OCI-M1 (cell line): ENCODE measurements at regions not wholly inside any gene's neighbourhood (a gene's known extent, or its start where the extent isn't known, plus 50 kb on each side); places are given as distances from the start of the nearest gene placed in this dataset.

Experiments used
- DNase-seq: peaks from one replicate; lab custom pipeline; 2025; lab: John Stamatoyannopoulos, UW

DNA sequence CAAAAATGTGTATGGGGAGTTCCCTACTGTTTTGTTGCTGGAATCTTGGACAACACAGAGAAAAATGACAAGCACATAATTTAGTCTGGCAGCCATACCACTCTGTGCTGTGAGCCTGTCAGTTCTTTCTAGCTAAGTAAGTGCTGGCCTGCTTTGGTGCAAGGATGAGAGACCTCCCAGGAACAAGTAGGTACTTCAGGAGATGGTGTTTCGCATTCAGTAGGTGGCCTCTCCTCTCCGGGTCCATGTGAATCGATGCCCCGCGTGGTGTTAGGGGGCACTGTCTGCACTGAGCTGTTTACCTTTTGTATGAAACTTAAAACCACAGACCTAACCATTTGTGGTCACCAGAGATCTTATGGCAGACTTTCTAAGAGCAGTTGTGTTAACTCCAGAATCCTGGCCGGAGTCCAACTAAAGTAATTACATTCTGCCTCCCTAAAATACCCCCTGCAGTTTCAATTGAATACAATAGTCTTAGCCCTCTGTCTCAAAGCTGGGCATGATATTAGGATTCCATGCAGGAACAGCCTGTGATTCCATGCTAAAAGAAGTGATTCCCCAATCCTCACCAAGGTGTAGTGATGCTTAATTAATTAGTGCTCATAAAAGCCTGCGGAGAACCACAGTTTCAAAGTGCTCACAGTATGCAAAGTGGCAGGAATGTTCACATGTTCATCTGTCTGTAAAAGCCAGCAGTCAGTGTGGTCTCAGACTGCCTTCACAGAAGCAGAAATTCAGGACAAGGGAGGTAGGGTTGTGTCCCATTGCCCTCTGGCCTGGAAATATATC, 64.2 kb downstream of the LLPH start:
- DNase-seq = peak; percentile 50

DNA sequence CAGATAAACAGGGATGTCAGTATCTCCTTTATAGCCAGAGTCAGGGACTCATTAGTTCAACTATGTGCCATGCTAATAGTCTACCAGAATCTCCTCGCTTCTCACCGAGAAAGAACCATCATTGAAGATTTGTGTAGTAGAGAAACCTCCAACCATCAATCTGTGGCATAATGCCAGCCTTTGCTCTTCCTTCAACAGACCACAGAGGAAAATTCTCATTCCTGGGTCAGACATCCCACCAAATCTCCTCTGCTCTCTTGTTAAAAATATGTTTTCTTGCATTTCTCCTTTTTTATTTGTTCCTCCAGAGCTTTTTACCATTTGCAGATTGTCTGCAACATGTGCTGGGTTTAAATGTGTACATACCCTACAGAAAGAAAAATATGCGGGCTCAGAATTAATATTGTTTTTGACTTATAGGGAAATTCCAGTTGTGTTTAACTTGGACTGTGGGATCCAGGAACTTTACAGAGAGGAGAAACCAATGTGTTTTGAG, 64.9 kb downstream of the LLPH start:
- DNase-seq = no peak

DNA sequence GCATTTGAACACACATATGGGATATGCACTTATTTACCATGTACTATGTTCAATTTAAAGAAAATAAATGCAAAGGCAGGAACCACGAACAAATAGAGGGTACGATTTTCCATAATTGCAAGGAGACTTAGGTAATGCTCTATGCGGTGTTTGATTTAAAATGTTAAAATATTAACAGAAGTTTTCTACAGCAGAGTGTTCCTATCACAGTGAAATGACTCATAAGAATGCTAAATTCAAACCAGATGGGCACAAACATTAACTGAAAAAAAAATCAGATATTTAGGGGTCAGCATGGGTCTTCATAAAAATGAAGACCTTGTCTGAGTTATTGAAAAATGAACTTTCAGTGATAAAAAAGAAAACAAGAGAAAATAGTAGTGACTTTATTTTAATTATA, 65.4 kb downstream of the LLPH start:
- DNase-seq = no peak

DNA sequence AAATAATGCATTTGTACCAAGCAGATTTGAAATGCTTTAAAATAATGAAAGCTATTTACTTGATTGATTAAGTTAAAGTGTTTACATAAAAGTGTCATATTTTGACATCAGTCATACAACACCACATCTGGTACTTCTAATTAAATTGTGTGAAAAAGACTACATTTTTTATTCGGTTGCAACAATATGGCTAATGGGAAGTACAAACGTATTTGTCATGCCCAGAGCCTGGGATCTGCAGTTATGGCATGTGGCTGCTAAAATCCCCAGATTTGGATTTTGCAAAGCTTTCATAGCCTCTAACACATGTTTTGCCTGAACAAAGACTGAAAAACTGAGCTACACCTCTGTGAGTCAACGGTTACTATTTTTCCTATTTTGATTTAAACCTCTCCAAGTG, 66.6 kb downstream of the LLPH start:
- DNase-seq = no peak

DNA sequence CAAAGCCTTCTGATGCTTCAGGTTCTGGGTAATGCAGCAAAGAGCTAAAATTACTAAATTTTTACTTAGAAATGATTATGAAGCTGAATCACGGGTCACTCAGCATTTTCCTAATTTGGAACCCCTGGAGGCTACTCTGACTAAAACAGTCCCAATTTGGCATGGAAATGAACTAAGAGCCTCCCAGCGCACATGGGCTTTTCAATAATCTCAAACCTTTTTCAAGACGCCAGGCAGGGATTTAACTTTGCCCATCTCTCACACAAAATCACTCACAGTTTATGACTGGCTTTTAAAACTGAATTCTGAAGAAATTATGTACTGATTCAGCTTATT, 68.3 kb downstream of the LLPH start:
- DNase-seq = no peak

DNA sequence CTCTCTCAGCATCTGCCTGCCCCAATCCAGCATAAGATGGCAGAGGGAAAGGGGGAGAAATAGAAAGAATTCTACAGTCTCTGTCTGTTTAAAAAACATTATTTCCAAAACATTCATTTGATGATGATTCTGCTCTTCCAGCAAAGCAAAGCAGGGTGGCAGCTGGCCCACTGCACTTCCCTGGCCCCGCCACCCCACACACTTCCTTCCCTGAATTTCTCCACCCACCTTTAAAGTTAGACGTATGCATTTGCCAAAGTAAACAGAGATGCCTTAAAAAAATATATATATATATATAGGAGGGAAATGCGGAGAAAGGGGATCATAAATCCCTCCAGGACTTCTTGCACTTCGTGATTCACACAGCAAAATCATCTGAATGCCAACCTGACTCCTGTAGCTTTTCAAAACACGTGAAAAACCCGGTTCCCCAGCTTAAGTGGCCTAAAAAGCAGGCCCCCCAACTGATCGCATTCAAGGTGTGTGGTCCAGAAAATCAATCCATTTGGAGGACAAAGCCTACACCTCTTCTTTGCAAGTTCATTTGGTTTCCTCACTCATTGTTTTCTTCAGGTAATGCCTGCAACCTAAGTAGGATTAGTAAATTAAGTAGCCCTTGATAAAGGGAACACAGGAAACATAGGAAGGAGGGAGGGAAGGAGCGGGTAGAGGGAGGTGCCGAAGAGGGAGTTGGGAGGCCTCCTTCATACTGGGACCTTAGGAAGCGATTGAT, 68.8 kb downstream of the LLPH start:
- DNase-seq = no peak

DNA sequence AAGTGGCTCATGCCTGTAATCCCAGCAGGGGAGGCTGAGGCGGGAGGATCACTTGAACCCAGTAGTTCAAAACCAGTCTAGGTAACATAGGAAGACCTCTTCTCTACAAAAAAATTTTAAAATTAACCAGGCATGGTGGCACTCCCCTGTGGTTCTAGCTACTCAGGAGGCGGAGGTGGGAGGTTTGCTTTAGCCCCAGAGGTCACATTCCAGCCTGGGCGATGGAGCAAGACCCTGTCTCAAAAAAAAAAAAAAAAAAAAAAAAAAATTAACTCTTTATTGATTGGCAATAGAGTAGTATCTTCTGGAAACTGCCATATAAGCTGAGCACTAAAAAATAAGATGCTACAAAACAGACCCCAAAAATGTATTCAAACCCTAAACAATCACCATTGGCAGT, 69.5 kb downstream of the LLPH start:
- no peak for DNase-seq

DNA sequence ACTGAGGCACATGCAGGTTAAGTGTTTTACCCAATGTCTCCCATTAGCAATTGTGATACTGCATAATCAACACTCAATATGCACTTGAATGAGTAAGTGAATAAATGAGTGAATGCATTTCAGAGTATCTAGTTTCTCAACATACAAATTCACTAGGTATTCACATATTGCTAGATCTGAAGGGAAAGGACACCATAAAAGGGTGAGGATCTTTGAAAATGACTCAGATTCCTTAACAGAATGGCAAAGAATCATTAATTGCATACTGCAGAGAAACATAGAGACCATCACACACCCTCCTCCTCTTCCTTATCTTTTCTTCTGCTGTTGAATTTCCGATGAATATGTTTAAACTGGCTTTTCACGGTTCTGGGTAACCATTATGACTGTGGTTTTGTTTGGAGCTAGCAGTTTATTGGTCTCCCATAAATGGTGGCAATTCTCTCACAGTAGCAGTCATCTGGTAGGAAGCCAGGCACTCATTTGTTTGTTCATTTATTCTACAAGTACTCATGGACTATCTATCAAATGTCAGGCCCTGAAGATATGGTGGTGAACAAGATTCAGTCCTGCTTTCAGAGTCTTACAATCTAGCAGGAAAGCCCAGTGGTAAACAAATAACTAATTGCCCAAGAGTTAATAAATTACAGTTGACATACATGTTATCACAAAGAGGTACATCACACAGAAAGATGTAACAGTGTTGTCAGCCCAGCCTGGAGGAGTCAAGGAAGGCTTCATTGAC, 70.2 kb downstream of the LLPH start:
- no peak for DNase-seq

DNA sequence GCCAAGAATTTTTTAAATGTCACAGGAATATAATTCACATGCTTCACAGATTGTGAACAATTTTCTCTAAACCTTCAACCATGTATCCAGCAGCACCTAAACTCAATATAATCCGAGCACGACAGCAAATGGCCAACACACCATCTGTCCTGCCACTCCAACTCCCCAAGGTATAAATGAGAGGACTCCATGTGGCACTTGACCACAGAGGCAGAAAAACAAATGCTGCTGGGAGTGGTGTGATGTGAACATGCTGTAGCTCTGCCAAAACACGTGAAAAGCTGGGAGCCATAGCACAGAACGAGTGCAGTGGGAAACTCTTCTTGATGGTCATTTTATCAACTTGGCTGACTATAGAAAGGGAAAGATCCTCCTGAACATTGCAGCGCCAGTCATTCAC, 70.9 kb downstream of the LLPH start:
- no peak for DNase-seq

DNA sequence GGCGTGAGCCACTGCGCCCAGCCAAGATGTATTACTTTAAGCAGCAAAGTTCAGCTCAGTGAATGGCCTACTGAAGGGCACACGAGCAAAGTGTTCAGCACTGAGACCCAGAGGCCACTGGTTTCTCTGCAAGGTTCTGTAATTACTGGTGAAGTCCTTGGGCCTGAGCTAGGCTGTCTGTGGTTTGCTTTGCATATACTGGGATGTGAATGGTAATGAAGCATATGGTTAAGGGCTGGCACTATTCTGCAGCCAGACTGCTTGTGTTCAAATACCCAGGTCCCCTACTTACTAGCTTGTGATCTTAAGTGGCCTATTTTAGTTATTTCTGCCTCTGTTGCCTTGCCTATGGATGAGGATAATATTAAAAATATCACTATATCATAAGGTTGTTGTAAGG, 72.0 kb downstream of the LLPH start:
- no peak for DNase-seq

DNA sequence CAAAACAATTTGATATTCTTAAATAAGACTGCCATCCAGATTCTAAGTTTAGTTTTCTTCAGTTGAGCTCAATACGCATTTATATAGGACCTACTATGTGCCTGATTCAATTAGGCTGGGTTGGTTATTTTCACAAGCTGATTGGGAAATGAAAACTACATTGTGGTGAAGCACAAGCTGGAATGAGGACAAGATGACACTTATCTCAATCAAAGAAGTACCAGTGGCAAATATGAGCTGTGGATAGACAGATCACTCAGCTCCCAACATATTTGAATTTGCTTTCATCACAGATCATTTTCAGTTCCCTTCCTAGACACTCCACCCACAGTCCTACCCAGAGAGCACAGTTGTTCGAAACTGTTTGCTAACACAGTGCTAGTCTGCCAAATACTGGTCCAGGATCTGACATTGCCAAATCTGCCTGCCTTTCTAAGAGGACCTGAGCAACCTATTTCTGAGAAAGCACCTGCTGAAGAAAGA, 74.7 kb downstream of the LLPH start:
- no peak for DNase-seq

DNA sequence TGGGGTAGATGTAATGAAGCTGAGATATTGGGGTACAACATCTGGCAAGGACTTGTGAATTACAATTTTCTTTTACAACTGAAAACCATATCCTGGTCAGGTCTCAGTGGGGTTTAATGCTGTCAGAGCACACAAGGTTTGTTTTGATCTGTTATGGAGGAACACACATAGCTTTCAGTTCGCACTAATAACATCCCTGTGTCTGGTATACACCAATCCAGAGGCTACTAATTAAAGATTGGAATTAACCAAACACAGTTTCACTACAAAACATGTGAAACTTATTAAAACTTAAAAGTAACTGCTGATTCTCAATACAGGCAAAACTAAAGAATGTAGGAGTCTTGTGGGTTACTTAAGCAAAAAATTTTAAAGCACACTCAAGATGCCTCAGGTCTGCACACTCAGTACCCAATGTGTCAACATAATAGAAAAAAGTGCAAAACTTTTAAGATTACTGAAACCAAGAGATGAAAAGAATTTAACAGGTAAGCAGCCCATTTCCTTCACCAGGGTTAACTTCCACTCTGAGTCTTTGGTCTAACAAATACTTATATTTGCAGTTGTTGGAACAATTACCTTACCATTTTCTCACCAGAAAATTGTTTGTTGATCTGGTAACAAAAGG, 77.4 kb downstream of the LLPH start:
- no peak for DNase-seq

DNA sequence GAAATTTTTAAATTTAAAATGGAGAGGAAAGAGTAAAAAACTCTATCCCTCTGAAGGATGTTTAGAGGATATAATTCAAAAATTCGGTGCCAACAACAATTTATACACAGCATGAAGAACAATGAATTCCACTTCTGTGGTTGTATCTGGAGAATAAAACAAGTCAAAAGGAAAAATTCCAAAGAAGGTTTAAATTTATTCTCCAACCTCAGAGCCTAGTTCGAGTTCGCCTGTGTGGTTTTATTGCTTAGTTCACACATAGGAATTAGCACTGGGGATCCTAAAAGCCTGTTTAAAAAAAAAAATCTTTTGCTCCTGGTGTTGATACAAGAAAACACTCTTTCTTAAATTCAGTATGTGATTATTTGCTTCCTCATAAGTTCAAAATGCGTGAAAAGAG, 79.2 kb downstream of the LLPH start:
- DNase-seq = no peak

DNA sequence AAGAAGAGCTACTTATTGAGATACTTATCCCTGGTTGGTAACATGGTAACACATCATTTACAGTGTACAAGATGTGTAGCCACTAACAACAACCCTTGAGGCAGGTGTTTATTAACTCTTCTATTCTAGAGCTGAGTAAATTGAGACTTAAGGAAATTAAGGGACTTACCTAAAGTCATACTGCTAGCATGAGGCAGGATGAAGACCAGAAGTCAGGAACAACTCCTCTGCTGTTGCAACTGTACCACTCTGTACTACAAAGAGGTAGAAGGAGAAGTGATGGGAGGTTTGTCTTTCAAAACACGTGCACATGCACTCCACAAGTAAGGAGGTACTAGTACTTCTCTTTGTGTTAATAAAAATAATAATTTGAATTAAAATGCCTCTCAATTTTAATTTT, 79.9 kb downstream of the LLPH start:
- no peak for DNase-seq

DNA sequence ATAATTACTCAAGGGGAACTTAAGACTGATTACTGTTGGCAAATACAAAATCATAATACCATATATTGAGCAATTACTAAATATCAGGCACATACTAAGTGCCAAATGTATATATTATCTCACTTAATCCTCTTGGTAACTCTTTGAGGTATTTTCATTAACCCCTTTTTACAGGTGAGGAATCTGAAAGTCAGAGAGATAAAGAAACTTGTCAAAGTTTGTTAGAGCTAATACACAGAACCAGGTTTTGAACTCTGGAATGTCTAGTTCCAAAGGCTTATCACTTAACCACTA, 80.3 kb downstream of the LLPH start:
- DNase-seq = no peak

DNA sequence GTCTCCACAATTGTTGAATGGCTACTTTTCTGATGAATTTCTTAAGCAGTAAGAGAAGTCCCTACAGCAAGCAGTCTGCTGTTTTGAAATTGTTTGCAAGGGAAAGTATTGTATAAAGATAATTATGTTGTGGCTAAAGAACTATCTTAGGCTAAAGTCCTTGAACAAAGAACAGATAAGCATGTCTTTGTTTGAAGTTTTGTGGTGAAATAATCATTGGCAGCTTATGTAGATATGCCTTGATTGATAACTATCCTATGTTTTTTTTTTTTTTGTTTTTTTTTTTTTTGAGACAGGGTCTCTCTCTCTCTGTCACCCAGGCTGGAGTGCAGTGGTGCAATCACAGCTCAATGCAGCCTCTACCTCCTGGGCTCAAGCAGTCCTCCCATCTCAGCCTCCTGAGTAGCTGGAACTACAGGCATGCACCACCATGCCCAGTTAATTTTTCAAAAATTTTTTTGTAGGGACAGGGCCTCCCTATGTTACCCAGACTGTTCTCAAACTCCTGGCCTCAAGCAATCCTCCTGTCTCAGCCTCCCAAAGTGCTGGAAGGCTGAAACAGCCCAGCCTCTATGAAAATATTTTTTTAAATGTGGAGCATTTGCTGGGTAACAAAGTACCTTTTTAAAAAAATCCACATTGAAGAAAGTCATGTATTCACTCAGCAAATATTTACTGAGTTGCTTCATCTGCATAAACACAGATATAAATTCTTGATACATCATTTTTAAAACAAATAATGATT, 80.8 kb downstream of the LLPH start:
- no peak for DNase-seq

DNA sequence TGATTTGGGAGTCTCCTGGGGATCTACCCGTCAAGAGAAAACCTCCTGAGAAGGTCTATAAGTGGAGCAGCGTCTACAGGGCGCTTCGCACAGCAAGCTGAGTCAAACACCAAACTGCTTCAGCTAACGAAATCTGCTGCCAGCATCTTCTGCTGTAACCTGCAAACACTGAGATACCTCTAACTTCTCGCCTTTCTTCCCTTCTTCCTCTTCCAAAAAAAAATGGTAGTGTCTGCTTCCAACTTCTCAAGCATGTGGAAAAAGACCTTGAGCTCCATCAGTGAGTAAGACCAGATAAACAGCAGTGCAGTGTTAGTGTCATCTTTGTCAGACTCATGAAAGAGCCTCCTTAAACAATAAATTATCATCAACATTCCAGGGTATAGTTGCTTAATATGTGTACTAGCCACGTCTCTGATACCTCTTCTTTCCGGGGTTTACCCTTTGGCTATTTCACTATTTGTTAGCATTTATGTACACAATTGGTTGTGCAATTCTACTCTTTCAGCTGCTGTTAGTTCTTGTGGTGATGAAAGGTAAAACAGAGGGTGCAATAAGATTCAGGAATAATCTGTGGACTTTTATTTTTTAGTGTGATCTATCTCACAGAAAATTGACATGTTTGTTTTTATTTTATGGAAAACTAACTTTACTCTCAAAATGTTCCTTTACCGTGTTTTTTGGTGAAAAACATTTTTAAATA, 81.6 kb downstream of the LLPH start:
- DNase-seq = no peak

DNA sequence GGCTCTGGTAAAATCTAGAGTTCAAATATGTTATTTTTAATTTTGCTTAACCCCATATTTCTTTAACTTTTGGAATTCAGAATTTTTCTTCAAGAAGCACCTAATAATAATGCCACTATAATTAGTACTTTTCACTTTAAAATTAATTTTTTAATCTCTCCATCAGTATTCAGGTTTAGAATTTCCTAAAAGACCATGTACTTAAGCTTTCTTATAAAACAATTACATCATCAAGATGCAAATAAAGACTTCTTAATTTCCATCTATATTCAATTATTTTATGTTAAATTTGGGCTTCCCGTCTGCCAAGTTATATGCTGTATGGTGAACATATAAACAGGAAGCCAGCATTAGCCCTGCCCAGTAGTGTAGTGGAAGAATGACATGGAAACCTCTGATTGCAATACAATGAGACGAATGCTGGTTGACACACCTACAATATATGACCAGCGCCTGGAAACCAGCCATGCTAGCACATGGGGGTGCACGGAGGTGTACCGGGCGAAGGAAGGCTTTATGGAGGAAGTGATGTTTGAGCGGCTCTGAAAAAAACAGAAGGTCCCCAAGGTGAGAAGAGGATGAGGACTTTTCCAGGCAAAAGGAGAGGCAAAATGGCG, 82.2 kb downstream of the LLPH start:
- DNase-seq = no peak

DNA sequence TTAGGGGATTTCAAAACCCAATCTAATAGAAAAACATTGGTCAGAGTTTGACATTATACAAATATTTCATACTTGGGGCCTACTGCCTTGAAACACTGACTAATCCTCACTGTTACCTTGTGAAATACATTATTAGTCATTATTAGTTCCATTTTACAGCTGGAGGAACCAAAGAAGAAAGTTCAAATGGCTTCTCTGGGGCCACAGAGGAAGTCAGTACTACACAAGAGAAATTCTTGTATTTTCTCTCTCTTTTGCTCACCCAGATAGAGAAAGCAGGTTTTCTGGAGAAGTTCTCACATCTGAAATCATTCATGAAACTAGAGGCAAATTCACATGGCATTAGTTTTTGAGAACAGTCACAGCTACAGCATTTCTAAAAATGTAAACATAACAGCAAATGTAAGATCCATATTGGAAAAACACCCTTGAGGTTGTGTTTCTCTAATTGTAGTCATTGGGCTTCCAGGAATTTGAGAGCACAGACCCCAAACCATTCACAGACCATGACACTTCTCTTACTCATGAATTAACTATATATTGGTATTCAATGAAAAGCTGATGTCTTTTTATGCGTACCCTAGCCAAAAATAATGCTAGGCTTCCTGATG, 83.0 kb downstream of the LLPH start:
- no peak for DNase-seq

DNA sequence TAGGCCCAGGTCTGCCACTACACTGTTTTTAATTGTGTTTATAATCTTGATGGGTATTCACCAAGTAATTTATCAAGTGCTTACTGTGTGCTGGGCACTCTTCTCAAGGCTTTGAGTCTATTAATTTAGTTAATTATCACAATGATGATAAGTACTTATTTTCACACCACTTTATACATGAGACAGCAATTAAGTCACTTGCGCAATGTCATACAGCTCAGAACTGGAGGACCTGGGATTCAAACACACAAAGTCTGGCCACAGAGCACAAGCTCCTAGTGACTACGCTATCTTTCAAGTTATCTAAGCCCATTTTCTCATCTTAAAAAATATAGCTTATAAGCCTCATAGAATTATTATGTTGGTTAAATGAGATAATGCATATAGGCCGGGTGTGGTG, 85.0 kb downstream of the LLPH start:
- DNase-seq = no peak
